ENCODE measurements at regions not wholly inside any gene's neighbourhood (a gene's known extent, or its start where the extent isn't known, plus 50 kb on each side); places are given as distances from the start of the nearest gene placed in this dataset.

DNA sequence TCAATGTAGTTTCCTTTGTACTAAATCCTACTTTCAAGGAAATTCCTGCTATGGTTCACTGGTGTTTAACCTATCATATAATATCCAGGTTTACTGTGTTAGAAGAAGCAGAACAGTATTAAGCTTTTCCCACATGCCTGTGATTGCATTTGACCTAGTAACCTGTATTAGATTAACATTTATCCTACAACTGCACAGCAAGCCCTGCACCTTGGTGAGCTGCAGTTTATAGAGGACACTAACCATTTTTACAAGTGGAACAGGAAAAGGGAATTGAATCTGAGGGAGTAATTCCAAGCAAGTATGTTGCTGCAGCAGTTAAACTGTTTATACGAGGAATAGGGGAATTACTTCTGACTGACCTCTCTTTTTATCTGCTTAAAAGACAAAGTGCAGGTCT is 328.6 kb downstream of the ETAA1 start:
- H3K27me3 ChIP-seq (ENCODE audit: control insufficient read depth, extremely low read depth, insufficient read depth, low read length) = peaks cover 4% of the 10 kb centered on the region
- DNase-seq (ENCODE audit: low read depth, low spot score) (no peak), FAIRE-seq (no peak)
- no peak overlapping the region for H3K4me3 ChIP-seq (ENCODE audit: control insufficient read depth in 2 of 3, extremely low read depth in 1 of 3, insufficient read depth in 2 of 3, low read depth in 1 of 3, low read length in 3 of 3)
- H2AFZ ChIP-seq (ENCODE audit: control insufficient read depth, low read length) = no peak overlapping the region
- no peaks in the 10 kb centered on the region for H3K9me1 ChIP-seq (ENCODE audit: control insufficient read depth, extremely low read depth, insufficient read depth, low read length)
- no peaks in the 10 kb centered on the region for H3K4me1 ChIP-seq (ENCODE audit: control insufficient read depth, extremely low read depth, insufficient read depth, low read length)
- TF ChIP-seq, protein P1, sequence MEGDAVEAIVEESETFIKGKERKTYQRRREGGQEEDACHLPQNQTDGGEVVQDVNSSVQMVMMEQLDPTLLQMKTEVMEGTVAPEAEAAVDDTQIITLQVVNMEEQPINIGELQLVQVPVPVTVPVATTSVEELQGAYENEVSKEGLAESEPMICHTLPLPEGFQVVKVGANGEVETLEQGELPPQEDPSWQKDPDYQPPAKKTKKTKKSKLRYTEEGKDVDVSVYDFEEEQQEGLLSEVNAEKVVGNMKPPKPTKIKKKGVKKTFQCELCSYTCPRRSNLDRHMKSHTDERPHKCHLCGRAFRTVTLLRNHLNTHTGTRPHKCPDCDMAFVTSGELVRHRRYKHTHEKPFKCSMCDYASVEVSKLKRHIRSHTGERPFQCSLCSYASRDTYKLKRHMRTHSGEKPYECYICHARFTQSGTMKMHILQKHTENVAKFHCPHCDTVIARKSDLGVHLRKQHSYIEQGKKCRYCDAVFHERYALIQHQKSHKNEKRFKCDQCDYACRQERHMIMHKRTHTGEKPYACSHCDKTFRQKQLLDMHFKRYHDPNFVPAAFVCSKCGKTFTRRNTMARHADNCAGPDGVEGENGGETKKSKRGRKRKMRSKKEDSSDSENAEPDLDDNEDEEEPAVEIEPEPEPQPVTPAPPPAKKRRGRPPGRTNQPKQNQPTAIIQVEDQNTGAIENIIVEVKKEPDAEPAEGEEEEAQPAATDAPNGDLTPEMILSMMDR (optimal IDR thresholded peaks at IDR 0.05 in 1 of 3, IDR thresholded peaks at IDR 0.05 in 1 of 3, conservative IDR thresholded peaks at IDR 0.05 in 1 of 3; ENCODE audit: extremely low read depth in 1 of 3, insufficient read depth in 2 of 3, low read length in 3 of 3) = no peak
- no peak for TF ChIP-seq EZH2 (IDR thresholded peaks at IDR 0.05; ENCODE audit: low read length)
- no peaks in the 10 kb centered on the region for H3K79me2 ChIP-seq (ENCODE audit: control insufficient read depth, insufficient read depth, low read length)
- no peak overlapping the region for H3K9ac ChIP-seq (ENCODE audit: control insufficient read depth, extremely low read depth, insufficient read depth, low read length)
- no peaks in the 10 kb centered on the region for H4K20me1 ChIP-seq (ENCODE audit: control insufficient read depth, extremely low read depth, insufficient read depth, low read length)
- dilution Hi-C loops (cut with MboI; ENCODE audit: extremely low pct_ligation_motif_present, low sequenced_read_pairs) = no loop called here
- no peak overlapping the region for H3K4me2 ChIP-seq (ENCODE audit: control insufficient read depth, extremely low read depth, insufficient read depth, low read depth, low read length)
- H3K9me3 ChIP-seq (ENCODE audit: control insufficient read depth, low read depth, low read length) = no peaks in the 10 kb centered on the region
- H3K27ac ChIP-seq (ENCODE audit: control insufficient read depth, insufficient read depth, low read length) = no peak overlapping the region
- no peaks in the 10 kb centered on the region for H3K36me3 ChIP-seq (ENCODE audit: control insufficient read depth in 2 of 2, extremely low read depth in 1 of 2, insufficient read depth in 2 of 2, low read length in 2 of 2)

DNA sequence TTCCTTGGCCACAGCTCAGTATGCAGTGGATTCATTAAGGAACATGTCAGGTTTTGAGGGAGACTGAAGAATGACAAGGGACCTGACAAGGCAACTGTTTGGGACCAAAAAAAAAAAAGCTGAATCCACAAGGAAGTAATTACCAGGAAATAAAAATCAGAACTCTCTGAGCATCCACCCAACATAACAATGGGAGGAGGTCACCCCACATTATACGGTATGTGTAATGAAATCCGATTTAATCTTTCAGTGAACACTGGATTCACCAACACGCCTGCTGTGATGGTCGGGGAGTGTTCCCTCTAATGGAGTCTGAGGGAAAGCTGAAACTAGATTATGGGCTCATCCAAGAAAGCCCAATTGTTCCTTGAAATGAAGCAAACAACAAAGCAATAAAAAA is 329.3 kb downstream of the ETAA1 start:
- H3K4me1 ChIP-seq (ENCODE audit: control insufficient read depth, extremely low read depth, insufficient read depth, low read length) = no peaks in the 10 kb centered on the region
- FAIRE-seq = no peak
- dilution Hi-C loops (cut with MboI; ENCODE audit: extremely low pct_ligation_motif_present, low sequenced_read_pairs) = no loop called here

More for the DNA sequence above, 329.3 kb downstream of the ETAA1 start:
- H3K4me3 ChIP-seq (ENCODE audit: control insufficient read depth in 2 of 3, extremely low read depth in 1 of 3, insufficient read depth in 2 of 3, low read depth in 1 of 3, low read length in 3 of 3) = no peak overlapping the region
- H4K20me1 ChIP-seq (ENCODE audit: control insufficient read depth, extremely low read depth, insufficient read depth, low read length) = no peaks in the 10 kb centered on the region
- no peak overlapping the region for H3K27ac ChIP-seq (ENCODE audit: control insufficient read depth, insufficient read depth, low read length)
- no peaks in the 10 kb centered on the region for H3K36me3 ChIP-seq (ENCODE audit: control insufficient read depth in 2 of 2, extremely low read depth in 1 of 2, insufficient read depth in 2 of 2, low read length in 2 of 2)
- DNase-seq (ENCODE audit: low read depth, low spot score) = no peak
- H3K79me2 ChIP-seq (ENCODE audit: control insufficient read depth, insufficient read depth, low read length) = no peaks in the 10 kb centered on the region
- no peak overlapping the region for H2AFZ ChIP-seq (ENCODE audit: control insufficient read depth, low read length)
- no peaks in the 10 kb centered on the region for H3K9me1 ChIP-seq (ENCODE audit: control insufficient read depth, extremely low read depth, insufficient read depth, low read length)
- H3K27me3 ChIP-seq (ENCODE audit: control insufficient read depth, extremely low read depth, insufficient read depth, low read length) = peaks cover 4% of the 10 kb centered on the region
- H3K4me2 ChIP-seq (ENCODE audit: control insufficient read depth, extremely low read depth, insufficient read depth, low read depth, low read length) = no peak overlapping the region
- H3K9ac ChIP-seq (ENCODE audit: control insufficient read depth, extremely low read depth, insufficient read depth, low read length) = no peak overlapping the region
- no peaks in the 10 kb centered on the region for H3K9me3 ChIP-seq (ENCODE audit: control insufficient read depth, low read depth, low read length)
- TF ChIP-seq EZH2 (IDR thresholded peaks at IDR 0.05; ENCODE audit: low read length) = no peak
- TF ChIP-seq, protein P1 (optimal IDR thresholded peaks at IDR 0.05 in 1 of 3, IDR thresholded peaks at IDR 0.05 in 1 of 3, conservative IDR thresholded peaks at IDR 0.05 in 1 of 3; ENCODE audit: extremely low read depth in 1 of 3, insufficient read depth in 2 of 3, low read length in 3 of 3) = no peak
